ENCODE measurements at regions not wholly inside any gene's neighbourhood (a gene's known extent, or its start where the extent isn't known, plus 50 kb on each side); places are given as distances from the start of the nearest gene placed in this dataset.
"Not testable (repeated sequence)": the region's sequence is repeated elsewhere in the genome, so short reads cannot be mapped to it uniquely, and the experiment has no call there.

- not testable (repeated sequence) for DNase-seq (ENCODE audit: low spot score)
Observed at GRCh38 chr9:135195975-135196374, 108.5 kb downstream of the OLFM1 start.

GRCh38 chr9:135196474-135196873 is 109.0 kb downstream of the OLFM1 start:
- DNase-seq (ENCODE audit: low spot score) = no peak

- no peak for DNase-seq (ENCODE audit: low spot score)
Observed at GRCh38 chr9:135198144-135198543, 110.7 kb downstream of the OLFM1 start.

GRCh38 chr9:135198586-135199285 is 111.3 kb downstream of the OLFM1 start:
- DNase-seq (ENCODE audit: low spot score) = no peak

GRCh38 chr9:135199489-135199888 is 112.0 kb downstream of the OLFM1 start:
- DNase-seq (ENCODE audit: low spot score) = no peak

- no peak for DNase-seq (ENCODE audit: low spot score)
Observed at GRCh38 chr9:135201711-135202110, 114.2 kb downstream of the OLFM1 start.

GRCh38 chr9:135204177-135204576 is 116.7 kb downstream of the OLFM1 start:
- no peak for DNase-seq (ENCODE audit: low spot score)

- DNase-seq (ENCODE audit: low spot score) = no peak
Observed at GRCh38 chr9:135209136-135209535, 121.7 kb downstream of the OLFM1 start.

GRCh38 chr9:135209852-135210251 is 122.4 kb downstream of the OLFM1 start:
- no peak for DNase-seq (ENCODE audit: low spot score)

GRCh38 chr9:135210676-135211523 is 123.4 kb downstream of the OLFM1 start:
- DNase-seq (ENCODE audit: low spot score) = no peak

- DNase-seq (ENCODE audit: low spot score) = no peak
Observed at GRCh38 chr9:135211524-135211890, 124.0 kb downstream of the OLFM1 start.

GRCh38 chr9:135212961-135213360 is 125.5 kb downstream of the OLFM1 start:
- no peak for DNase-seq (ENCODE audit: low spot score)

- no peak for DNase-seq (ENCODE audit: low spot score)
Observed at GRCh38 chr9:135213566-135213965, 126.1 kb downstream of the OLFM1 start.

- DNase-seq (ENCODE audit: low spot score) = no peak
Observed at GRCh38 chr9:135214054-135214640, 126.7 kb downstream of the OLFM1 start.

- DNase-seq (ENCODE audit: low spot score) = no peak
Observed at GRCh38 chr9:135214706-135215105, 127.2 kb downstream of the OLFM1 start.

GRCh38 chr9:135215571-135216161 is 128.2 kb downstream of the OLFM1 start:
- DNase-seq (ENCODE audit: low spot score) = no peak

- DNase-seq (ENCODE audit: low spot score) = no peak
Observed at GRCh38 chr9:135216236-135216635, 128.8 kb downstream of the OLFM1 start.

GRCh38 chr9:135216791-135217441 is 129.4 kb downstream of the OLFM1 start:
- DNase-seq (ENCODE audit: low spot score) = no peak

- DNase-seq (ENCODE audit: low spot score) = no peak
Observed at GRCh38 chr9:135217836-135218235, 130.4 kb downstream of the OLFM1 start.

- no peak for DNase-seq (ENCODE audit: low spot score)
Observed at GRCh38 chr9:135218331-135219225, 131.1 kb downstream of the OLFM1 start.
